NB4 (cell line): ENCODE measurements at regions not wholly inside any gene's neighbourhood (a gene's known extent, or its start where the extent isn't known, plus 50 kb on each side); places are given as distances from the start of the nearest gene placed in this dataset.

Experiments
- MYC ChIP-seq: IDR thresholded peaks from 2 replicates; pipeline ENCODE4 v1.6.1; 2011; ENCODE audit warnings: low read depth, low read length
- POLR2A ChIP-seq: IDR thresholded peaks from 2 replicates; pipeline ENCODE4 v1.6.1; 2011; ENCODE audit warnings: mild to moderate bottlenecking; ENCODE audit not compliant: insufficient read length; ENCODE audit errors: extremely low read depth
- TF ChIP-seq, protein P1 (sequence below): IDR thresholded peaks from one replicate; pipeline ENCODE4 v1.5.1; 2012; ENCODE audit warnings: low read depth, low read length
- TF ChIP-seq, protein P2 (sequence below): IDR thresholded peaks from 2 replicates; pipeline ENCODE4 v1.6.1; 2011; ENCODE audit warnings: low read depth, low read length

DNA sequence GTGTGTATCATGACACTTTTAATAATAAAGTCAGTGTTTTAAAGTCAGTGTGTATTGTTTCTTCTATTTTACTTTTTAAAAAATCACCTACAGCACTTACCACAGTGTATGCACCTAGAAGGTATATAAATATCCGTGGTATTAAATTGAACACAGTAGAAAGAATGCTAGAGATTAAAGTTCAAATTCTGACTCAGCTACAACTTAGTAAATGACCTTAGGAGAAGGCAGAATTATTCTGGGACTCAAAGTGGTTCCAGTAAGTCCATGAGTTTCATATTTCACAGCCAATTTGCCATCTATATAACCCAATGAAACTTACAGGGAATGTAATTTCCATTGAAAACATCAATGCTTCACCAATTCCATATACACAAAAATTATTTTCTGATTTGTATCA is 52.7 kb upstream of the MAP4 start:
- TF ChIP-seq, protein P1, sequence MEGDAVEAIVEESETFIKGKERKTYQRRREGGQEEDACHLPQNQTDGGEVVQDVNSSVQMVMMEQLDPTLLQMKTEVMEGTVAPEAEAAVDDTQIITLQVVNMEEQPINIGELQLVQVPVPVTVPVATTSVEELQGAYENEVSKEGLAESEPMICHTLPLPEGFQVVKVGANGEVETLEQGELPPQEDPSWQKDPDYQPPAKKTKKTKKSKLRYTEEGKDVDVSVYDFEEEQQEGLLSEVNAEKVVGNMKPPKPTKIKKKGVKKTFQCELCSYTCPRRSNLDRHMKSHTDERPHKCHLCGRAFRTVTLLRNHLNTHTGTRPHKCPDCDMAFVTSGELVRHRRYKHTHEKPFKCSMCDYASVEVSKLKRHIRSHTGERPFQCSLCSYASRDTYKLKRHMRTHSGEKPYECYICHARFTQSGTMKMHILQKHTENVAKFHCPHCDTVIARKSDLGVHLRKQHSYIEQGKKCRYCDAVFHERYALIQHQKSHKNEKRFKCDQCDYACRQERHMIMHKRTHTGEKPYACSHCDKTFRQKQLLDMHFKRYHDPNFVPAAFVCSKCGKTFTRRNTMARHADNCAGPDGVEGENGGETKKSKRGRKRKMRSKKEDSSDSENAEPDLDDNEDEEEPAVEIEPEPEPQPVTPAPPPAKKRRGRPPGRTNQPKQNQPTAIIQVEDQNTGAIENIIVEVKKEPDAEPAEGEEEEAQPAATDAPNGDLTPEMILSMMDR = no peak
- TF ChIP-seq, protein P2, sequence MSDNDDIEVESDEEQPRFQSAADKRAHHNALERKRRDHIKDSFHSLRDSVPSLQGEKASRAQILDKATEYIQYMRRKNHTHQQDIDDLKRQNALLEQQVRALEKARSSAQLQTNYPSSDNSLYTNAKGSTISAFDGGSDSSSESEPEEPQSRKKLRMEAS = no peak
- no peak for TF ChIP-seq POLR2A
- TF ChIP-seq MYC = no peak
